GOT3 (cell line): ENCODE measurements at regions not wholly inside any gene's neighbourhood (a gene's known extent, or its start where the extent isn't known, plus 50 kb on each side); places are given as distances from the start of the nearest gene placed in this dataset.

ENCODE experiments used
- DNase-seq: peaks from one replicate; lab custom pipeline; 2025; ENCODE audit warnings: mixed read lengths; lab: John Stamatoyannopoulos, UW

DNA sequence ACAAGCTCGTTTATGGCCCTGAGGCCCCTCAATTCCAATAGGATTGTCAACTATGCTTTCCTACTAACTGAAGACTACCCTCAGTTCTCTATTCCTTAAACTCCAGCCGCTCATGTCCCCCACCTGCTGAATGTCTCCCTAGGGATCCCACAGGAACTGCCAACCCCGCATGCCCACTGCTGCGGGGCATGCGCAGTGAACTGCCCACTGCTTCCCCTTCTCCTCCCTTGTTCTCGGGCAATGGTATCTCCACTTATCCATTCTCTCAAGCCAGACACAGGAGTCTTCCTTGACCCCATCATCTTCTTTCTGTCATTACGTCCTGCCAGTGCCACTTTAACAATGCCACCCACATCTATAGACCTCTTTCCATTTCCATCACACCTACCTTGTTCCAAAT is 90.0 kb downstream of the FGF18 start:
- DNase-seq: no peak

DNA sequence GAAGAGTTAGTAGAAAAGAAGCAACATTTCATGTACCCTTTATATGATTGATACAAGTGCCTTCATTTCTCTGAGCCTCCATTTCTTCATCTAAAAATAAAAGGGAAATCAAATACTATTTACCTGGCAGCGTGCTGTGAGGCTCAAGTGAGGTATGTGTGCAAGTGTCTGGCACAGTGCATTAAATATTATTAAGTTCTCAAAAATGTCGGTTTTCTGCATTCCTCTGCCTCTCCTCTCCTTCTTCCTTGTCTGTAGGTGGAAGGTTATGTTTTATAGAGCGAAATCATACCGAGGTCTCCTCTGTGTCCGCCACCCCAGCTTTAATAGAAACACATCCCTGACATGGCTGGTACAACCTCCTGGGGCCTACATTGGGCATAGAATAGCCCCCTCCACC is 93.0 kb downstream of the FGF18 start:
- no peak for DNase-seq

DNA sequence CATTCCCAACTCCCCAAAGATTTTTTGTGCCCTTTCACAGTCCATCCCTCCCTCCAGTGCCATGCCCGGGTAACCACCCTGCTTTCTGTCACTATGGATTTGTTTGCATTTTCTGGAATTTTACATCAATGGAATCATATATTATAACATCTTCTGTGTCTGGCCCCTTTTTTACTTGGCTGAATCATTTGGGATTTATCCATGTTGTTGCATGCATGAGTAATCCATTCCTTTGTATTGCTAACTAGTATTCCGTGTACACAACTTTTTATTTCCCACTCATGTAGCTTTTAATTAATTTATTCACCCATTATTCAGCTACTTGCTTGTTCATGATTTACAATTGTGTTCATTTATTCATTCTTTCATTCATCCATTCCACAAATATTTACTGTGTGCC is 94.1 kb downstream of the FGF18 start:
- no peak for DNase-seq

DNA sequence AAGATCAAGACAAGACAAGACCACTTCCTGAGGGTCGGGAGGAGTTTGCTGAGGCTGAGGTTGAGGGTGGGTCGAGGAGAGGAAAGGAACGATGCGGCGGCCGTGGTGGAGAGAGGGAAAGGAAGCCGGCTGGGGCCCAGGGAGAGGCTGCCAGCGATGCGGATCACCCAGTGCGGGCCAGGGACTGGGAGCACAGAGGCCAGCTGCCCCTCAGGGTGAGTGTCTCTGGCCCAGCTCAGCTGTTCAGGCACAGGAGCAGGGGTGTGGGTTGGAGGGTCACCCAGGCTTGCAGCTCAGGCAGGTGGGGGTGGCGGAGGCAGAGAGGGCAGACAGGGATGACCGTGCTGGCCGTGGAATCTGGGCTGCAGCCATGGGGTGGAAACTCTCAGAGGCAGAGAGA is 99.5 kb downstream of the FGF18 start:
- no peak for DNase-seq

DNA sequence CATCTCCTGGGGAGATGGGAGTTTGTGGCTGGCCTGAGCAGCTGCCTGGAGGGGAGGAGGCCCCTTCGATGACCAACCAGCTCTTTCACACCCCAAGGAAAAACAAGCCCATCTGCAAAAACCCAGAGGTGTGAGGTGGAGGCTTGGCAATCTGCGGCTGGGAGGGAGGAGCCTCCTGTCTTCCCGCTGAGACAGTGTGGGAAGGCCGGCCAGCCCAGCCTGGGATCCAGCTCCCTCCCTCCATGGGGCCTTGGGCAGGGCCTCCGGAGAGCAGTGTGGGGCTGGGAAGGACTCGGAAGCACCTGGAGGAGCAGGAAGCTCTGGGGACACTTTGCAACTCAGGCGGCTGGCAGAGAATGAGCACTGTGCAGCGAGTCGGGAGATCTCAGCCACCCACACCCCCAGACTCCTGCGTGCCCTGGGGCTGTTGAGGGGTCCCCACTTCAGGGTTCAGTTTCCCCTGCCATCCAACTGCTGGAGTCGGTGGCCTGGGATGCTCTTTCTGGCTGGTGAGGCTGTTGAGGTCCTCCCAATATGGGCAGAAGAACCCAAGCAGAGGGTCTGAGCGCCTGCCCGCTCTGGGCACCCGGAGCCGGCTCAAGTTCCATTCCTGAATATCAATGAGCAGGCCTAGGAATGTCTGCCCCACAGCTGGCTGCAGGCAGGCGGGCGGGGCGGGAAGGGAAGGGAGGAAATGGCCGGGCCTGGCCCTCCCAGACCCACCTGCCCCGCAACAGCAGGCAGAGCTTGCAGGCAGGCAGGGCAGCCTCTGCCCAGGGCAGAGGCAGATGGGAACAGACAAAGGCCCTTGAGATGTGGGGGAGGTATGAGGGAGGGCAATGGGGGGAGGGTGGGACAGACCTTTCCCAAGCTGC is 101.1 kb downstream of the FGF18 start:
- no peak for DNase-seq

DNA sequence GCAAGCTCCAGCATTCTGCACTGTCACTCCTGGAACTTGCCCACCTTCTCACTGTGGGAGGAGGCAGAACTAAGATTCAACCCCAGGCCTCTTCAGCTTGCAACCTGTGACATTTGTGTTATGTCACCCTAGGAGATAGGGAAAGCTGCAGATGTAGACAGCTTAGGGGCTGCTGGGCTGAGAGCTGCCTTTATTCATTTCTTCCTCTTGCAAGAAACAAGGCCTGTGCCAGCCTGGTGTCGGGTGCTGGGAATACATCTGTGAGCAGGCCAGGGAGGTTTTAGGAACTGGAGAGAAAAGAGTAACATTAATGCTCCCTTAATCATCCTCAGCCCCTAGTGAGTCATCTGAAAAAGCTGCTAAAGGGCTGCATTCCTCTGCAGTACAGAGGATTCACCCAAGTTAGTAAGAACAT is 101.8 kb downstream of the FGF18 start:
- DNase-seq: peak; percentile 34

DNA sequence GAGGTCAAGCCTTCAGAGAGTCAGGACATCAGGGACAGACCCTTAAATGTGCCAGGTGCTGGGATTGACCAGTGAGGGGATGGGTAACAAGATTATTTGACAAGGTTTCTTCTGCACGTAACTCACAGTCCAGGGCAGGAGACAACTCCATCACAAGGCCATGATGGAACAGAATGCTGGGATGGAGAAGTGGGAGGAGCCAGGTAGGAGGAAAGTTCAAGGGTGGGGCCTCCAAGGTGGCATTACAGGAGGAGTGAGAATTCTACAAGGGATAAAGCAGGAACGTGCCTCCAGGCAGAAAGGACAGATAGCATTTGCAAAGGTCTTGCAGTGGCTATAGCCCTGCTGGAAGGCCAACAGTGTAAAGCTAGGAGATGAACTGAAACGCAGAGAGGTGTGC is 102.2 kb downstream of the FGF18 start:
- DNase-seq: no peak

DNA sequence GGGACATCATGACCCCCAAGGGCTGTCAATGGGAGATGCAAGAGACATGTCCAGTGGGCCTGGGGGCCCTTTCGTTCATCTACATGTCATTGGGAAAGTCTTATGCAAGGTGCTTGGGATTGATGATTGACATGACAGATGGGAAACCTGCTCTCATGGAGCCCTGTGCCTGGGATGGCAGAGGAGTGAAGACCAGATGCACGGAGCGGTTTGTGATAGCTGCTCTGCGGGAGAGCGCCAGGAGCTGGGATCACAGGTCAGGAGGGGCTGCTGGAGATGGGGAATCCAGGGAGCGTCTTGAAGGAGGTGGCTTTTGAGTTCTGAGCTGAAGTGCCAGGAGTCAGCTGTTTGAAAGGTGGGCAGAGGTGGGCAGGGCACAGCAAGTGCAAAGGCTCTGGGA is 104.3 kb downstream of the FGF18 start:
- DNase-seq: no peak

DNA sequence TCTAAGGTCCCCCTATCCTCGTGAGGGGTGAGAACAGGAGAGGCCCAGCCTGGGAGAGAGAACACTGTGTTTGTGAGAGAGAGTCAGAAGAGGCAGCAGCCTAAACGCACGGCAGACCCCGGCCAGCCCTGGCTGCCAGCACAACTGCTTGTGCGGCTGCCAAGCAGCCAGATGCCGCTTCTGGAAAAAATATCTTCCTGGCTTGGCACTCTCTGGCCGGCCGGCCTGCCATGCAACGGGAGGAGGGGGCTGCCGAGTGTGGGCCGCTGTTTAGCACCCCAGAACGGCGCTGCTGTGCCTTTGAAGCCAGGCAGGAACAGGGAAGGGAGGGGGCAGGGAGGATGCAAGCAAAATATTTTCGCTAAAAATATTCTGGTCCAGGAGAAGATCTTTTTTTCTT is 105.0 kb downstream of the FGF18 start:
- no peak for DNase-seq

DNA sequence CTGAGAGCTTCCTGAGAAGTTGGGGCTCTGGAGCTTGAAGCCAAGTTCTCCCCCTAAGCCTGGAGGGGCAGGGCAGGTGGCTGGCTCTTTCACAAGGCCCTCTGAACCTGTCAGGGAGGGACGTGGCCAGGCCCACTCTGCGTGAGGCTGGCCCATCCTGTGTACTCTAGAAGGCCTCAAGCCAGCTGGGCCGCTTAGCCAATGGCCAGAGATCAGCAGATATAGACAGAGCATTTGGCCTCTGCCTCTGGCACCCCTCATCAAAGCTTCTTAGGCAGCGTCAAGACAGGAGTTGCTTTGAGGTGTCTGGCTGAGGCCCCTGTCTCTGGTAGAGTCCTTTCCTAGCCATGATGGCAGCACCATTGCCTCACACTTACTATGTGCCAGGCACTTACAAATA is 105.6 kb downstream of the FGF18 start:
- DNase-seq: no peak

DNA sequence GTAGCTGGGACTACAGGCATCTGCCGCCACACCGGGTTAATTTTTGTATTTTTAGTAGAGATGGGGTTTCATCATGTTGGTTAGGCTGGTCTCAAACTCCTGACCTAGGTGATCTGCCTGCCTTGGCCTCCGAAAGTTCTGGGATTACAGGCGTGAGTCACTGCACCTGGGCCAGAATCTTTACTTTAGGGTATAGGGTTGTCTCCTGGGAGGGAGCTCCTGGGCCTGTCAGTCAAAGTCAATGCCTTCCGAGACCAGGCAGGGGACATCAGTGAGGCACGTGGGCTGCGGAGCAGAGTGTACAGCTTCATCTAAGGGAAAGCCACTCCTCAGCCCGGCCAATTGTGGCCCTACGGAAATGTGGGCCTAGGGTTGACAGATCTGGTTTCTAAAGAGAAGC is 108.6 kb downstream of the FGF18 start:
- DNase-seq: no peak

DNA sequence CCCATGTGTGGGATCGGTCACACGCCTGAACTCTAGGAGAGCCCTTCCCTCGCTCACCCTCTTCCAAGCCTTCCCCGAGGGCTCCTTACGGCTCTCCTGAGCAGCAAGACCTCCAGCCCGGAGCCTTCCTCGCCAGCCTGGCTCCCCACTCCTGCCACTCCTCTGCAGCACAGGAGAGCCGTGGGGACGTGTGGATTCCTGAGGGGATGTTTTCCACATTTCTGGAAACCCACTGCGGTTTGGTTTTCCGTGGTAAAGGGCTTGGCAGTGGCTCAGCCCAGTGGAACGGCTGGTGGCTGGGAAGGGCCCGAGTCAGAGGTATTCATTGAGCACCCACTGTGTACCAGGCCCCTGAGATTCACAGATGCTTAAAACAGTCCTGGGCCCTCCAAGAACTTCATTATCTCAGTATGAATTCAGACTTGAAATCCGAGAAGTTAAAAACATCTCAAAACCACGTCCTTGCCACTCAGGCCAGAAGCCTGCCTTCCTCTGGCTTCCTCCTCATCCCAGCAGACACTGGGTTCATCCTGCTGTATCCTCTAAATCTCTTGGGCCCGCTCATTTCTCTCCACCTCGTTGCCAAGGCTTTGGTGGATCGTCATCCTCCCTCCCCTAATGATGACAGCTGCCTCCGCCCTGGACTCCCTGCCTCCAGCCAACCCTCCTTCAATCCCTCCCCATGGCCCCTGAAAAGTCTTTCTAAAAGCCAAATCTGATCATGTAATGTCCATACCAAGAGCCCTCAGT is 109.6 kb downstream of the FGF18 start:
- no peak for DNase-seq

DNA sequence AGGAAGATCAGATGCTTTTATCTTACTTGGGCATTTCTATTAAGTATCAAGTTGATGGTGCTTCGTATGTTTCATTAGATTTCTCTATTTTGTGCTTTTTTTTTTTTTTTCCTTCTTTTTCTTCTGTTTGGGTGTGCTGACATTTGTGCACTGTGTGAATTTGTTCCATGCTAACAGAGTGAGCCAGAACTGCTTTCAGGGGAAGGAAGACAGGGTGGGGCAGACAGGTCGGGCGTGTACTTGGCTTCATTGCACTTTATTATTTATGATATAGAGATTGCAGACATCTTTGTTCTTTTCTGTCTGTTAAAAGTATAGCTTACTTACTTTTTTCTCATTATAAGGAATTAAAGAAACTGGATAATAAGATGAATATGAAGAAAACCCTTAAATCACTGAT is 112.2 kb downstream of the FGF18 start:
- no peak for DNase-seq

DNA sequence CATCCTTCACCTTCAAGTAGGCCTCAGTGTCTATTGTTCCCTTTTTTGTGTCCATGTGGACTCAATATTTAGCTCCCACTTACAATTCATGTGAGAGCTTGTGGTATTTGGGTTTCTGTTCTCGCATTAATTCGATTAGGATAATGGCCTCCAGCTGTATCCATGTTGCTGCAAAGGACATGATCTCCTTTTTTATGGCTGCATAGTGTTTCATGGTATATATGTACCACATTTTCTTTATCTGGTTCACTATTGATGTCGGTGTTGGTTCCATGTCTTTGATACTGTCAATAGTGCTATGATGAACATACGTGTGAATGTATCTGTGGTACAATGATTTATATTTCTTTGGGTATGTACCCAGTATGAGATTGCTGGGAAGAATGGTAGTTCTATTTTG is 113.7 kb downstream of the FGF18 start:
- no peak for DNase-seq

DNA sequence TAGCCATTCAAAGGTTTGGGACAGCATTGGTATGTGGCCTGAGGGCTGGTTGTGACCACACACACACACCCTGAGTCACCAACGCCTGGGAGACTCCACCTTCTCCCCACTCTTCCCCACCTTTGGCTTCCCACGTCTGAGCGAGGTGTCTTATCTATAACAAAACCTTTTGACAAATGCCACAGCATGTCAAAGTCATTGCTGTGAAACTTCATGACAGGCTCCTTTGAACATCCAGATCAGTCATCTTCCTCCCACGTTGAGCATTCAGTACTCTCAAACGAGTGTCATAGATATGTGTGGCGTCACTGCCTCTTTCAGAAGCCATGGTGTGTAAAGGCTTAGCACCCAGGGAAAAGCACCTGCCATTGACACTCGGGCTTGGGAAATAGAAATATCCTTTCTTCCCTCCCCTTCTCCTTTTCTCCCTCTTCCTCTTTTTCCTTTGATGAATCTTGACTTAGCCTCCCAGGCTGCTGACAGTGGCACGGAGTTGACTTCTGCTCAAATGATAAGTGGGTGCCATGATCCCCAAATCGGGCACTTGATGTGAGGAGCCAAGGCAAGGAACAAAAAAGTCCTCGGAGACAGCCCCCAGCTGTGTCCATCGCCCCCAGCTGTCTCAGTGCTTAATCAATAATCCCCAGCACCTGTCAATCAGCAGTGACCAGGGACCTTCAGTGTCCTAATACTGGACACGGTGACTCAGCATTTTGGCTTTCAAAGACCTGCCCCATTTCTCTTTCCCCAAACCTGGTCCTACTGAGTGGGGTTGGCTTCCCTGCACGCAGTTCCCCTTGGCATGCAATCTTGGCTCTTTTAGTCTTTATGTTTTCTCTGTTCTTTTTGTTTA is 114.8 kb downstream of the FGF18 start:
- no peak for DNase-seq

DNA sequence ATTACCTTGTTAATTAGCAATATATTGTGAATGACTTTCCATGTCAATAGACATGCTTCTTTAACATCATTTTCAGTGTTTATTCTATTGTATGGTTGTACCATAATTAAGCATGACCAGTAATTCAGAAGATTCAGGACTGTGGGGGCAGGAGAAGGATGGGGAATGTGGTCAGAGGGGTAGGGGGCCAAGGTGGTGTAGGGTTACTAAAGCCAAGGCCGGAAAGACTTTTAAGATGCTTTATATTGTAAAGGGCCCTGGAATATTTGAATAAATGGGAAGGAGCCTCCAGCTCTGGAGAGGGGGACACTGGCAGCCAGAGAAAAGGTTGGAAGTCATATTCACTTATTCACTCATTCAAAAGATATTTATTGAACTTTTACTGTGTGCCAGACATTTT is 115.7 kb downstream of the FGF18 start:
- no peak for DNase-seq

DNA sequence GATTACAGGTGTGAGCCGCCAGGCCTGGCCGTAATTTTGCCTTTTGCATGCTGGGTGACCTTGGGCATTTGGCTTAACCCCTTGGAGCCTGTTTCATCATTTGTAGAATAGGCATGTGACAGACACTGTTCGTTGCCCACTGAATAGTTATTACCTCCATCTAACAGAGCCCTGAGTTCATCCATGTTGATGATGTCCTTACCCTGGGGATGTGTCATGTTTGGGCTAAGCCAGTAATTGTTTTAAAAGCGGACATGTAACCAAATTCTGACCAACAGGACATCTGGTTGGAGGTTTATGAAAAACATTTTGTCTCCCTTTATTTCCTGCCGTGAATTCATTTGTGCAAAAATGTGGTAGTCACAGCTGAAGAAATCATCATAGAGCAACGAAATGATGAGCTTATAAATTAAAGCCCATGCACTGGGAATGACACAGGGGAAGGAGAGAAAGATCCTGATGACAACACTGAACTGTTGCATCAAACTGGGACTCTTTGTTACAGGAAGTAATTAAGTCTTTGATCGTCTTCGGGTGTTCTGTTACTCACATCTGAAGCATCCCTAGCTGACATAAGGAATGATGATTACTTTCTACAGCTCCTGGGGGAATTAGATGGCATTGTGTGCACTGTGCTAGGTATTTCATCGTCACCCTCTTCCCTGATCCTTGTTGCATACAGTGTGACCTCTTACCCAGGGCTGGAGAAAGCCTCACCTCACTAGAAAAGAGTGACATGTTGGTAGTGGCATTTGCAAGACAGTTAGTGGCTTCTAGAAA is 117.8 kb downstream of the FGF18 start:
- no peak for DNase-seq

DNA sequence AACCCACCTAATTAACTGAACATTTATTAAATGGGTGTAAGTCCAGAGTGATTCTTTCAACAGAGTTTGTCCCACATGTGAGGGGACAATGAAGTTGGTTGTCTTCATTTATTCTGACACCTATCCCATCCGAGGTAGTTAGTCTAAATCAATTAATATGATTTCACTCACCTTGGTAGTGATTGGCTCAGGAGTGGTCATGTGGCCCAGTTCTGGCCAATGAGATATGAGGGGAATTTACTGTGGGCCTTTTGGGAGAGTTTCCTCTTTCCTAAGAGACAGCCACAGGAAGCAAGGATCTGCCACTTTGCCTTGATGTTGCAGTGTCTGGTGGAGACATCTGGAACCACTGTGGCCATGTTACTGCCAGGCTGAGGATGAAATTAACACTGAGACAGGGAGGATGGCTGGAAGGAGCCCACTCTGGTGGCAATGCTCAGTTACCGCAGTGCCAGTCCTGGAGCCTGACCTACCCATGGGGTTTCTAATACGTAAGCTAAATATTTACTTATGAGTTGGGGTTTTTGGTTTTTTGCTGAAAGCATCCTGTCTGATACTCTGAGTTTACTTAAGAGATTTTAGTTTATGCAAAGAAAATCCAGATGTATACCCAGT is 118.6 kb downstream of the FGF18 start:
- DNase-seq: no peak

DNA sequence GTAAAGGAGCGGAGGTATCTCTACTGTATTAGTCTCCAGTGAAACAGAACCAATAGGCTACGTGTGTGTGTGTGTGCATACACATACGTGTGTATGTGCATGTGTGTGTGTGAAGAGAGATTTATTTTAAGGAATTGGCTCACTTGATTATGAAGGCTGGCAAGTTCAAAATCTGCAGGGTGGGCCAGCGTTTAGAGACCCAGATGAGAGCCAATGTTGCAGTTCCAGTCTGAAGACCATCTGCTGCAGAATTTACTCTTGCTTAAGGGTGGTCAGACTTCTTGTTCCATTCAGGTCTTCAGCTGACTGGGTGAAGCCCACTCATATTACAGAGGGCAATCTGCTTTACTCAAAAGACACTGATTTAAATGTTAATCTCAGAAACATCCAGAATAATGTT is 119.2 kb downstream of the FGF18 start:
- DNase-seq: no peak

DNA sequence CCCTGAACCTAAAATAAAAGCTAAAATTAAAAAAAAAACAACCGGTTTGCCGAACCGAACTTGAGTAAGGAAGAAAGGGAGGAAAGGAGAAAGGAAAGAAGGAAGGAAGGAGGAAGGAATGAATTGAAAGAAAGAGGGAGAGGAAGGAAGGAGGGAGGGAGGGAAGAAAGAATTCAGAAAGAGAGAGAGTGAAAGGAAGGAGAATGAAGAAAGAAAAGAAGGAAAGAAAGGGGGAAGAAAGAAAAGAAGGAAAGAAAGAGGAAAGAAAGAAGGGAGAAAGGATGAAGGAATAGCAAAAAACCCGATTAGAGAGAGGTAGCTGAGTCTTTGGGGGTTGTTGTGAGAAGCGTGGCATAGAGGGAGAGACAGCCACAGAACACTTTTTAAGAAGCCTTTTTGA is 121.4 kb downstream of the FGF18 start:
- DNase-seq: no peak

DNA sequence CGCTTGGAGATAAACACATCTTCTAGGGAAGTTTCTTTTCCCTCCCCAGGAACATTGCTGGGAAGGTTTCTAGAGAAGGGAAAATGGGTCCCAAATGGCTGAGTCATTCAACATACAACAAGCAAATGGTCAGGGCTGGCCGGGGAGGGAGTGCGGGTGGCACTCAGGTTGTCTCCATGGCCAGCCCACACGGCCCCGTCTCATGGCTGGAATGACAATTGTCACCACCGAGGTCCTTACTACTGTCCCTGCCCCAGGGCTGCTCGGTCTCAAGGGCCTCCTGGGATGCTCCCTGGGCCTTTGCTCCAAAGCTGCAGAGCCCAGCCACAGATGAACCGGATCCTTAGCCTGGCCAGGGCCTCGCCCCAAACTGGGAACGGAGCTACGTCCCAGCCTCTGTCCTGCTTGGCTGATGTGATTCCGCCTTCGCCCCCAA is 121.9 kb downstream of the FGF18 start:
- no peak for DNase-seq
